ENCODE measurements at regions not wholly inside any gene's neighbourhood (a gene's known extent, or its start where the extent isn't known, plus 50 kb on each side); places are given as distances from the start of the nearest gene placed in this dataset.
A peak's percentile ranks its signal among the peaks of the same experiment; 100 is the strongest.

- Mint-ChIP-seq H3K27ac (no peak overlapping the region), H3K36me3 (ENCODE audit: low read depth) (no peaks in the 10 kb centered on the region), H3K27me3 (ENCODE audit: low read depth) (no peaks in the 10 kb centered on the region), H3K9me3 (peaks cover 20% of the 10 kb centered on the region), H3K4me1 (no peaks in the 10 kb centered on the region), H3K4me3 (no peak overlapping the region)
- no peak for TF ChIP-seq CTCF (IDR thresholded peaks at IDR 0.05; ENCODE audit: unreplicated experiment in 3 of 3)
Measured at GRCh38 chr12:46112364-46112763, 122.0 kb upstream of the SCAF11 start.

- H3K4me3 Mint-ChIP-seq, result no peak overlapping the region
- no peak overlapping the region for H3K27ac Mint-ChIP-seq
- H3K4me1 Mint-ChIP-seq, result no peaks in the 10 kb centered on the region
- no peaks in the 10 kb centered on the region for H3K36me3 Mint-ChIP-seq (ENCODE audit: low read depth)
- no peaks in the 10 kb centered on the region for H3K27me3 Mint-ChIP-seq (ENCODE audit: low read depth)
- no peak for TF ChIP-seq CTCF (IDR thresholded peaks at IDR 0.05; ENCODE audit: unreplicated experiment in 3 of 3)
- peaks cover 18% of the 10 kb centered on the region for H3K9me3 Mint-ChIP-seq
Measured at GRCh38 chr12:46111715-46112114, 121.3 kb upstream of the SCAF11 start.

GRCh38 chr12:46110928-46111699 lies 120.7 kb upstream of the SCAF11 start:
- TF ChIP-seq CTCF (IDR thresholded peaks at IDR 0.05; ENCODE audit: unreplicated experiment in 3 of 3), result peak in 1 of 3 experiments; percentile 7
- H3K9me3 Mint-ChIP-seq, result peaks cover 18% of the 10 kb centered on the region
- H3K4me1 Mint-ChIP-seq, result no peaks in the 10 kb centered on the region
- no peak overlapping the region for H3K4me3 Mint-ChIP-seq
- no peaks in the 10 kb centered on the region for H3K36me3 Mint-ChIP-seq (ENCODE audit: low read depth)
- no peak overlapping the region for H3K27ac Mint-ChIP-seq
- no peaks in the 10 kb centered on the region for H3K27me3 Mint-ChIP-seq (ENCODE audit: low read depth)

- Mint-ChIP-seq H3K4me1 (no peaks in the 10 kb centered on the region), H3K36me3 (ENCODE audit: low read depth) (no peaks in the 10 kb centered on the region), H3K27me3 (ENCODE audit: low read depth) (no peaks in the 10 kb centered on the region), H3K27ac (no peak overlapping the region), H3K4me3 (no peak overlapping the region), H3K9me3 (peaks cover 14% of the 10 kb centered on the region)
- TF ChIP-seq CTCF (IDR thresholded peaks at IDR 0.05; ENCODE audit: unreplicated experiment in 3 of 3), result no peak
Measured at GRCh38 chr12:46110223-46110611, 119.8 kb upstream of the SCAF11 start.

- no peak for TF ChIP-seq CTCF (IDR thresholded peaks at IDR 0.05; ENCODE audit: unreplicated experiment in 3 of 3)
- H3K4me1 Mint-ChIP-seq, result no peaks in the 10 kb centered on the region
Measured at GRCh38 chr12:46109343-46110222, 119.2 kb upstream of the SCAF11 start.

More at GRCh38 chr12:46109343-46110222, 119.2 kb upstream of the SCAF11 start:
- no peaks in the 10 kb centered on the region for H3K27me3 Mint-ChIP-seq (ENCODE audit: low read depth)
- H3K4me3 Mint-ChIP-seq, result no peak overlapping the region
- H3K27ac Mint-ChIP-seq, result no peak overlapping the region
- H3K9me3 Mint-ChIP-seq, result peaks cover 14% of the 10 kb centered on the region
- H3K36me3 Mint-ChIP-seq (ENCODE audit: low read depth), result no peaks in the 10 kb centered on the region

Measured in nephron (organoid).